ENCODE measurements at regions not wholly inside any gene's neighbourhood (a gene's known extent, or its start where the extent isn't known, plus 50 kb on each side); places are given as distances from the start of the nearest gene placed in this dataset.

GRCh38 chr2:204199357-204199756 is 262.8 kb downstream of the ICOS start:
- H3K36me3 ChIP-seq (ENCODE audit: control insufficient read depth in 2 of 2, extremely low read depth in 1 of 2, insufficient read depth in 2 of 2, low read length in 2 of 2) = no peaks in the 10 kb centered on the region
- no peaks in the 10 kb centered on the region for H3K27me3 ChIP-seq (ENCODE audit: control insufficient read depth, extremely low read depth, insufficient read depth, low read length)
- H3K9me3 ChIP-seq (ENCODE audit: control insufficient read depth, low read depth, low read length) = no peaks in the 10 kb centered on the region
- H3K4me3 ChIP-seq (ENCODE audit: control insufficient read depth in 2 of 3, extremely low read depth in 1 of 3, insufficient read depth in 2 of 3, low read depth in 1 of 3, low read length in 3 of 3) = no peak overlapping the region
- dilution Hi-C loops (cut with MboI; ENCODE audit: extremely low pct_ligation_motif_present, low sequenced_read_pairs) = no loop called here
- no peak overlapping the region for H3K9ac ChIP-seq (ENCODE audit: control insufficient read depth, extremely low read depth, insufficient read depth, low read length)
- no peak for TF ChIP-seq EZH2 (IDR thresholded peaks at IDR 0.05; ENCODE audit: low read length)
- TF ChIP-seq CTCF (optimal IDR thresholded peaks at IDR 0.05 in 1 of 3, IDR thresholded peaks at IDR 0.05 in 1 of 3, conservative IDR thresholded peaks at IDR 0.05 in 1 of 3; ENCODE audit: extremely low read depth in 1 of 3, insufficient read depth in 2 of 3, low read length in 3 of 3) = no peak
- H3K27ac ChIP-seq (ENCODE audit: control insufficient read depth, insufficient read depth, low read length) = no peak overlapping the region
- no peaks in the 10 kb centered on the region for H3K79me2 ChIP-seq (ENCODE audit: control insufficient read depth, insufficient read depth, low read length)
- H3K4me2 ChIP-seq (ENCODE audit: control insufficient read depth, extremely low read depth, insufficient read depth, low read depth, low read length) = no peak overlapping the region
- H2AFZ ChIP-seq (ENCODE audit: control insufficient read depth, low read length) = no peak overlapping the region
- FAIRE-seq (no peak), DNase-seq (ENCODE audit: low read depth, low spot score) (no peak)
- no peaks in the 10 kb centered on the region for H4K20me1 ChIP-seq (ENCODE audit: control insufficient read depth, extremely low read depth, insufficient read depth, low read length)
- H3K4me1 ChIP-seq (ENCODE audit: control insufficient read depth, extremely low read depth, insufficient read depth, low read length) = no peaks in the 10 kb centered on the region
- H3K9me1 ChIP-seq (ENCODE audit: control insufficient read depth, extremely low read depth, insufficient read depth, low read length) = no peaks in the 10 kb centered on the region

GRCh38 chr2:204201507-204201906 is 264.9 kb downstream of the ICOS start:
- no peaks in the 10 kb centered on the region for H3K36me3 ChIP-seq (ENCODE audit: control insufficient read depth in 2 of 2, extremely low read depth in 1 of 2, insufficient read depth in 2 of 2, low read length in 2 of 2)
- H3K79me2 ChIP-seq (ENCODE audit: control insufficient read depth, insufficient read depth, low read length) = no peaks in the 10 kb centered on the region
- no peak for FAIRE-seq
- H3K9me1 ChIP-seq (ENCODE audit: control insufficient read depth, extremely low read depth, insufficient read depth, low read length) = no peaks in the 10 kb centered on the region
- dilution Hi-C loops (cut with MboI; ENCODE audit: extremely low pct_ligation_motif_present, low sequenced_read_pairs) = no loop called here
- H3K4me2 ChIP-seq (ENCODE audit: control insufficient read depth, extremely low read depth, insufficient read depth, low read depth, low read length) = no peak overlapping the region
- TF ChIP-seq CTCF (optimal IDR thresholded peaks at IDR 0.05 in 1 of 3, IDR thresholded peaks at IDR 0.05 in 1 of 3, conservative IDR thresholded peaks at IDR 0.05 in 1 of 3; ENCODE audit: extremely low read depth in 1 of 3, insufficient read depth in 2 of 3, low read length in 3 of 3) (no peak), EZH2 (IDR thresholded peaks at IDR 0.05; ENCODE audit: low read length) (no peak)
- no peak for DNase-seq (ENCODE audit: low read depth, low spot score)
- no peak overlapping the region for H3K27ac ChIP-seq (ENCODE audit: control insufficient read depth, insufficient read depth, low read length)
- H3K9me3 ChIP-seq (ENCODE audit: control insufficient read depth, low read depth, low read length) = no peaks in the 10 kb centered on the region
- no peak overlapping the region for H3K9ac ChIP-seq (ENCODE audit: control insufficient read depth, extremely low read depth, insufficient read depth, low read length)
- no peaks in the 10 kb centered on the region for H4K20me1 ChIP-seq (ENCODE audit: control insufficient read depth, extremely low read depth, insufficient read depth, low read length)
- no peaks in the 10 kb centered on the region for H3K27me3 ChIP-seq (ENCODE audit: control insufficient read depth, extremely low read depth, insufficient read depth, low read length)
- no peaks in the 10 kb centered on the region for H3K4me1 ChIP-seq (ENCODE audit: control insufficient read depth, extremely low read depth, insufficient read depth, low read length)
- H3K4me3 ChIP-seq (ENCODE audit: control insufficient read depth in 2 of 3, extremely low read depth in 1 of 3, insufficient read depth in 2 of 3, low read depth in 1 of 3, low read length in 3 of 3) = no peak overlapping the region
- H2AFZ ChIP-seq (ENCODE audit: control insufficient read depth, low read length) = no peak overlapping the region

Measured in keratinocyte (primary cell).